ENCODE measurements at regions not wholly inside any gene's neighbourhood (a gene's known extent, or its start where the extent isn't known, plus 50 kb on each side); places are given as distances from the start of the nearest gene placed in this dataset.

DNA sequence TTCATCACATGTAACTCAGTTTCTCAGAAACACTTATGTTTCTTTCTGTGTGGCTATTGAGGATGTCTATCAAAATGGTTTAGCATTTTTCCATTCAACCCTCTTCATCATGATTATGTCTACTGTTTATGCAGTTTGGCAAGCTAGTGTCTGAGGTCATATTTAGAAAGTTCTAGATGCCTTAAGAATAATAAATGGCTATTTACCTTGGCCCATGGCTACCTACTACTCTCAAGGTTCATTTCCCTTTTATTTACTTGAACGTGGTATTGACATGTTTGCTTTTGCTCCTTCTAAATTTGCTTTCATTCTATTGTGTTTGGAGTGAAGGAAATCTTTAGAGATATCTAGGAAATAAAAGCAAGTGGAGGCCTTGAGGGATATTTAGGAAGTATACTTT, 193.7 kb upstream of the OLFM3 start:
- TF ChIP-seq, protein P1, sequence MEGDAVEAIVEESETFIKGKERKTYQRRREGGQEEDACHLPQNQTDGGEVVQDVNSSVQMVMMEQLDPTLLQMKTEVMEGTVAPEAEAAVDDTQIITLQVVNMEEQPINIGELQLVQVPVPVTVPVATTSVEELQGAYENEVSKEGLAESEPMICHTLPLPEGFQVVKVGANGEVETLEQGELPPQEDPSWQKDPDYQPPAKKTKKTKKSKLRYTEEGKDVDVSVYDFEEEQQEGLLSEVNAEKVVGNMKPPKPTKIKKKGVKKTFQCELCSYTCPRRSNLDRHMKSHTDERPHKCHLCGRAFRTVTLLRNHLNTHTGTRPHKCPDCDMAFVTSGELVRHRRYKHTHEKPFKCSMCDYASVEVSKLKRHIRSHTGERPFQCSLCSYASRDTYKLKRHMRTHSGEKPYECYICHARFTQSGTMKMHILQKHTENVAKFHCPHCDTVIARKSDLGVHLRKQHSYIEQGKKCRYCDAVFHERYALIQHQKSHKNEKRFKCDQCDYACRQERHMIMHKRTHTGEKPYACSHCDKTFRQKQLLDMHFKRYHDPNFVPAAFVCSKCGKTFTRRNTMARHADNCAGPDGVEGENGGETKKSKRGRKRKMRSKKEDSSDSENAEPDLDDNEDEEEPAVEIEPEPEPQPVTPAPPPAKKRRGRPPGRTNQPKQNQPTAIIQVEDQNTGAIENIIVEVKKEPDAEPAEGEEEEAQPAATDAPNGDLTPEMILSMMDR (IDR thresholded peaks at IDR 0.05) = no peak
- TF ChIP-seq, protein P2, sequence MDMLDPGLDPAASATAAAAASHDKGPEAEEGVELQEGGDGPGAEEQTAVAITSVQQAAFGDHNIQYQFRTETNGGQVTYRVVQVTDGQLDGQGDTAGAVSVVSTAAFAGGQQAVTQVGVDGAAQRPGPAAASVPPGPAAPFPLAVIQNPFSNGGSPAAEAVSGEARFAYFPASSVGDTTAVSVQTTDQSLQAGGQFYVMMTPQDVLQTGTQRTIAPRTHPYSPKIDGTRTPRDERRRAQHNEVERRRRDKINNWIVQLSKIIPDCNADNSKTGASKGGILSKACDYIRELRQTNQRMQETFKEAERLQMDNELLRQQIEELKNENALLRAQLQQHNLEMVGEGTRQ (IDR thresholded peaks at IDR 0.05) = no peak
- no peak for TF ChIP-seq ZFP36 (IDR thresholded peaks at IDR 0.05; ENCODE audit: borderline replicate concordance, partially characterized antibody)
- TF ChIP-seq HOXB13 (CRISPR knock-in tag; IDR thresholded peaks at IDR 0.05; ENCODE audit: low read depth) = no peak
- TF ChIP-seq, protein P3, sequence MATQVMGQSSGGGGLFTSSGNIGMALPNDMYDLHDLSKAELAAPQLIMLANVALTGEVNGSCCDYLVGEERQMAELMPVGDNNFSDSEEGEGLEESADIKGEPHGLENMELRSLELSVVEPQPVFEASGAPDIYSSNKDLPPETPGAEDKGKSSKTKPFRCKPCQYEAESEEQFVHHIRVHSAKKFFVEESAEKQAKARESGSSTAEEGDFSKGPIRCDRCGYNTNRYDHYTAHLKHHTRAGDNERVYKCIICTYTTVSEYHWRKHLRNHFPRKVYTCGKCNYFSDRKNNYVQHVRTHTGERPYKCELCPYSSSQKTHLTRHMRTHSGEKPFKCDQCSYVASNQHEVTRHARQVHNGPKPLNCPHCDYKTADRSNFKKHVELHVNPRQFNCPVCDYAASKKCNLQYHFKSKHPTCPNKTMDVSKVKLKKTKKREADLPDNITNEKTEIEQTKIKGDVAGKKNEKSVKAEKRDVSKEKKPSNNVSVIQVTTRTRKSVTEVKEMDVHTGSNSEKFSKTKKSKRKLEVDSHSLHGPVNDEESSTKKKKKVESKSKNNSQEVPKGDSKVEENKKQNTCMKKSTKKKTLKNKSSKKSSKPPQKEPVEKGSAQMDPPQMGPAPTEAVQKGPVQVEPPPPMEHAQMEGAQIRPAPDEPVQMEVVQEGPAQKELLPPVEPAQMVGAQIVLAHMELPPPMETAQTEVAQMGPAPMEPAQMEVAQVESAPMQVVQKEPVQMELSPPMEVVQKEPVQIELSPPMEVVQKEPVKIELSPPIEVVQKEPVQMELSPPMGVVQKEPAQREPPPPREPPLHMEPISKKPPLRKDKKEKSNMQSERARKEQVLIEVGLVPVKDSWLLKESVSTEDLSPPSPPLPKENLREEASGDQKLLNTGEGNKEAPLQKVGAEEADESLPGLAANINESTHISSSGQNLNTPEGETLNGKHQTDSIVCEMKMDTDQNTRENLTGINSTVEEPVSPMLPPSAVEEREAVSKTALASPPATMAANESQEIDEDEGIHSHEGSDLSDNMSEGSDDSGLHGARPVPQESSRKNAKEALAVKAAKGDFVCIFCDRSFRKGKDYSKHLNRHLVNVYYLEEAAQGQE (IDR thresholded peaks at IDR 0.05) = no peak
- TF ChIP-seq, protein P4, sequence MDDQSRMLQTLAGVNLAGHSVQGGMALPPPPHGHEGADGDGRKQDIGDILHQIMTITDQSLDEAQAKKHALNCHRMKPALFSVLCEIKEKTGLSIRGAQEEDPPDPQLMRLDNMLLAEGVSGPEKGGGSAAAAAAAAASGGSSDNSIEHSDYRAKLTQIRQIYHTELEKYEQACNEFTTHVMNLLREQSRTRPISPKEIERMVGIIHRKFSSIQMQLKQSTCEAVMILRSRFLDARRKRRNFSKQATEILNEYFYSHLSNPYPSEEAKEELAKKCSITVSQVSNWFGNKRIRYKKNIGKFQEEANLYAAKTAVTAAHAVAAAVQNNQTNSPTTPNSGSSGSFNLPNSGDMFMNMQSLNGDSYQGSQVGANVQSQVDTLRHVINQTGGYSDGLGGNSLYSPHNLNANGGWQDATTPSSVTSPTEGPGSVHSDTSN (IDR thresholded peaks at IDR 0.05) = no peak
- no peak for TF ChIP-seq NR3C1 (IDR thresholded peaks at IDR 0.05)
